ENCODE measurements at regions not wholly inside any gene's neighbourhood (a gene's known extent, or its start where the extent isn't known, plus 50 kb on each side); places are given as distances from the start of the nearest gene placed in this dataset.
A peak's percentile ranks its signal among the peaks of the same experiment; 100 is the strongest.

DNA sequence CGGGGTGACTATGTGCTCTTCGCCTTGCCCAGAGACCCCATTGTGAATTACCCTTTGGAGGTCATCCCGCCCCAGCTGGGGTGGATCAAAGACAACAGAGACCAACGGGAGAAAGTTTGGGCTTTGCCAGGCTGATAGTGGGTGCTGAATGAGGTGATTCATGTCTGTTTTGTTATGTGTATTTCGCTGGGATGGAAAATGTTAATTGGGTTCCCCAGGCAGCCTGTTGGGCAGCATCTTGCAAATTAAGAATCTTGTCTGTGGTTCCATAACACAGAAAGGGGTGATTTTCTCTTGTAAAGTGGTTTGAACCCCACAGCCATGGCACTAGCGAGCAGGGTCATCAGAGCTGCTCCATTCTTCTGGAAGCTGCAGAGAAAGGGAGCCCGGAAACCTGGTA is 63.1 kb upstream of the UNC93A start:
- Mint-ChIP-seq H3K36me3 (no peaks in the 10 kb centered on the region), H3K27ac (no peak overlapping the region), H3K27me3 (ENCODE audit: low read depth in 3 of 3) (peaks cover 25 to 49% (median 40%) of the 10 kb centered on the region in 3 donors), H3K4me3 (no peak overlapping the region), H3K9me3 (peaks cover 0 to 2% (median 0%) of the 10 kb centered on the region in 7 donors), H3K4me1 (no peaks in the 10 kb centered on the region)
- WGBS (ENCODE audit: insufficient coverage), result 95% methylated on average over 6 of the region's 7 CpGs
- no peaks in the 10 kb centered on the region for H4K20me1 ChIP-seq (ENCODE audit: insufficient read depth, low read length)
- H3K4me2 ChIP-seq (replicated peaks; ENCODE audit: extremely low read depth, low read length, poor library complexity, severe bottlenecking), result no peak overlapping the region
- no peak overlapping the region for H3K27ac ChIP-seq (ENCODE audit: low read depth in 1 of 2, low read length in 2 of 2)
- no peaks in the 10 kb centered on the region for H3K79me2 ChIP-seq (ENCODE audit: insufficient read depth, low read length)
- no peaks in the 10 kb centered on the region for H3K4me1 ChIP-seq (ENCODE audit: control insufficient read depth in 1 of 2, insufficient read depth in 2 of 2, low read length in 2 of 2)
- DNase-seq, result no peak
- no peaks in the 10 kb centered on the region for H3K36me3 ChIP-seq (replicated peaks in 1 of 2; ENCODE audit: control insufficient read depth in 1 of 2, insufficient read depth in 2 of 2, low read length in 2 of 2)
- no peaks in the 10 kb centered on the region for H3K9me3 ChIP-seq (replicated peaks in 1 of 2; ENCODE audit: control insufficient read depth in 1 of 2, insufficient read depth in 1 of 2, low read length in 2 of 2)
- intact Hi-C loops (cut with micrococcal nuclease), result no loop called here
- no peak overlapping the region for H3K9ac ChIP-seq (ENCODE audit: insufficient read depth, low read length, poor library complexity, severe bottlenecking)
- H2AFZ ChIP-seq (ENCODE audit: insufficient read depth, low read depth, low read length, poor library complexity, severe bottlenecking), result no peak overlapping the region
- TF ChIP-seq CTCF (IDR thresholded peaks at IDR 0.05), result no peak
- peaks cover 28 to 38% of the 10 kb centered on the region in 2 donors for H3K27me3 ChIP-seq (ENCODE audit: control insufficient read depth in 2 of 2, insufficient read depth in 2 of 2, low read length in 2 of 2)
- no peak overlapping the region for H3K4me3 ChIP-seq (replicated peaks in 1 of 3; ENCODE audit: low read depth in 2 of 3, low read length in 3 of 3)

DNA sequence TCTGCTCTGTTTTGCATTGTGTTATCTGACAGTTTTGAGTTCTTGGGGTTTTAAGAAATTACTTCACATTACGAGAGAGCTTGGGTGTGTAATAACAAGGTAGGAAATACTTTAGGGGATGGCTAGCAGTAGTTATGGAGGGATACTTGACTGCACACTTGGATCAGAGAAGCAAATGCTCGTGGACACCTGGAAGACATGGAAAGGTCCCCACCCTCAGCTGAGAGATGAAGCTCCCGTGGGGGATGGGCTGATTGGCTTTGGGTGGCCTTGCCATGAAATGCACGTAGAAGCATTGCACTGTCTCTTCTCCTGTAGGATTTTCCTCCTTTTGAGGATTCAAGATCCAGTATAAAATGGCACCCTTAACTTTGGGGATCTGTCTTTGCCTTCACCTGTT is 61.5 kb upstream of the UNC93A start:
- Mint-ChIP-seq H3K36me3 (no peaks in the 10 kb centered on the region), H3K9me3 (peaks cover 0 to 2% (median 0%) of the 10 kb centered on the region in 7 donors), H3K4me1 (no peaks in the 10 kb centered on the region), H3K27ac (no peak overlapping the region), H3K4me3 (peak overlapping the region in 1 of 2 donors; percentile 40), H3K27me3 (ENCODE audit: low read depth in 3 of 3) (peaks cover 27 to 53% (median 41%) of the 10 kb centered on the region in 3 donors)
- H2AFZ ChIP-seq (ENCODE audit: insufficient read depth, low read depth, low read length, poor library complexity, severe bottlenecking), result no peak overlapping the region
- intact Hi-C loops (cut with micrococcal nuclease), result no loop called here
- 80% methylated on average over 3 of the region's 4 CpGs for WGBS (ENCODE audit: insufficient coverage)
- no peaks in the 10 kb centered on the region for H3K4me1 ChIP-seq (ENCODE audit: control insufficient read depth in 1 of 2, insufficient read depth in 2 of 2, low read length in 2 of 2)
- no peak overlapping the region for H3K27ac ChIP-seq (ENCODE audit: low read depth in 1 of 2, low read length in 2 of 2)
- H3K4me2 ChIP-seq (replicated peaks; ENCODE audit: extremely low read depth, low read length, poor library complexity, severe bottlenecking), result no peak overlapping the region
- H3K9ac ChIP-seq (ENCODE audit: insufficient read depth, low read length, poor library complexity, severe bottlenecking), result no peak overlapping the region
- no peak for DNase-seq
- TF ChIP-seq CTCF (IDR thresholded peaks at IDR 0.05), result no peak
- no peaks in the 10 kb centered on the region for H3K9me3 ChIP-seq (replicated peaks in 1 of 2; ENCODE audit: control insufficient read depth in 1 of 2, insufficient read depth in 1 of 2, low read length in 2 of 2)
- H4K20me1 ChIP-seq (ENCODE audit: insufficient read depth, low read length), result no peaks in the 10 kb centered on the region
- H3K36me3 ChIP-seq (replicated peaks in 1 of 2; ENCODE audit: control insufficient read depth in 1 of 2, insufficient read depth in 2 of 2, low read length in 2 of 2), result no peaks in the 10 kb centered on the region
- no peaks in the 10 kb centered on the region for H3K79me2 ChIP-seq (ENCODE audit: insufficient read depth, low read length)
- H3K4me3 ChIP-seq (replicated peaks in 1 of 3; ENCODE audit: low read depth in 2 of 3, low read length in 3 of 3), result no peak overlapping the region
- H3K27me3 ChIP-seq (ENCODE audit: control insufficient read depth in 2 of 2, insufficient read depth in 2 of 2, low read length in 2 of 2), result peaks cover 28 to 41% of the 10 kb centered on the region in 2 donors
